ENCODE measurements at regions not wholly inside any gene's neighbourhood (a gene's known extent, or its start where the extent isn't known, plus 50 kb on each side); places are given as distances from the start of the nearest gene placed in this dataset.
"Not testable (repeated sequence)": the region's sequence is repeated elsewhere in the genome, so short reads cannot be mapped to it uniquely, and the experiment has no call there.

- TF ChIP-seq, protein P1, sequence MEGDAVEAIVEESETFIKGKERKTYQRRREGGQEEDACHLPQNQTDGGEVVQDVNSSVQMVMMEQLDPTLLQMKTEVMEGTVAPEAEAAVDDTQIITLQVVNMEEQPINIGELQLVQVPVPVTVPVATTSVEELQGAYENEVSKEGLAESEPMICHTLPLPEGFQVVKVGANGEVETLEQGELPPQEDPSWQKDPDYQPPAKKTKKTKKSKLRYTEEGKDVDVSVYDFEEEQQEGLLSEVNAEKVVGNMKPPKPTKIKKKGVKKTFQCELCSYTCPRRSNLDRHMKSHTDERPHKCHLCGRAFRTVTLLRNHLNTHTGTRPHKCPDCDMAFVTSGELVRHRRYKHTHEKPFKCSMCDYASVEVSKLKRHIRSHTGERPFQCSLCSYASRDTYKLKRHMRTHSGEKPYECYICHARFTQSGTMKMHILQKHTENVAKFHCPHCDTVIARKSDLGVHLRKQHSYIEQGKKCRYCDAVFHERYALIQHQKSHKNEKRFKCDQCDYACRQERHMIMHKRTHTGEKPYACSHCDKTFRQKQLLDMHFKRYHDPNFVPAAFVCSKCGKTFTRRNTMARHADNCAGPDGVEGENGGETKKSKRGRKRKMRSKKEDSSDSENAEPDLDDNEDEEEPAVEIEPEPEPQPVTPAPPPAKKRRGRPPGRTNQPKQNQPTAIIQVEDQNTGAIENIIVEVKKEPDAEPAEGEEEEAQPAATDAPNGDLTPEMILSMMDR (IDR thresholded peaks at IDR 0.05; ENCODE audit: low read depth, low read length): no peak
- no peak overlapping the region for H3K4me3 ChIP-seq (replicated peaks in 1 of 2; ENCODE audit: low read depth in 2 of 2, low read length in 2 of 2)
- DNase-seq (ENCODE audit: low read depth in 2 of 2): no peak
Measured at GRCh38 chr7:4352069-4352468, 330.0 kb upstream of the FOXK1 start.

DNA sequence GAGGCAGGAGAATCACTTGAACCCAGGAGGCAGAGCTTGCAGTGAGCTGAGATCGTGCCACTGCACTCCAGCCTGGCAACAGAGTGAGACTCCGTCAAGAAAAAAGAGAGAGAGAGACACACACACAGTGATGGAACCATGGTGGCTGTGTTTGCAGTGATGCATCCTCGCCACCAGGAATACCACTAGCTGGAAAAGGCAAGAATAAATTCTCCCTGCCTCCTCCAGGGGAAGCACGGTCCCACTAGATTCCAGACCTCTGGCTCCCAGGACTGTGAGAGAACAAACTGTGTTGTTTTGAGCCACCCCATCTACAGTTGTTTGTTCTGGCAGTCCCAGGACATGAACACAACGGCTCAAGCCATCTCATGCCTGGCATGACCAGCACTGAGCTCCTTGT, 320.3 kb upstream of the FOXK1 start:
- TF ChIP-seq, protein P1 (IDR thresholded peaks at IDR 0.05; ENCODE audit: low read depth, low read length): no peak
- no peak overlapping the region for H3K4me3 ChIP-seq (replicated peaks in 1 of 2; ENCODE audit: low read depth in 2 of 2, low read length in 2 of 2)
- DNase-seq (ENCODE audit: low read depth in 2 of 2): no peak

DNA sequence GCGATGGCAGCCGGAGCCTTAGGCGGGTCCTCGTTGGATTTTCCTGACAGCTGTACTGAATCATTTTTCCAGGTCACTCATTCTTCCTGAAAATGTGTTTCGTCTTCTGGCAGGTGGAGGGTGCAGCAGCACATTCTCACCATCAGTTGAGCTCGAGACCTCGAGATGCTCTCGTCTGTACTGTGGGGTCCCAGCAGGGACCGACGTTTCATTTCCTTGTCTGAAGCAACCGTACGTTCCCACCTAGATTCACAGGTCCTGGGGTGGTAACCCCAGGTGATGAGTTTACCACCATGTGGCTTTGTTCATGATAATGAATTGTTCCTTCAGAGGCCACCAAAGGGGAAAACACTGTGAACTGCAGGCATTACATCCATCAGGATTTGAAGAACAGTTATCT, 298.5 kb upstream of the FOXK1 start:
- H3K4me3 ChIP-seq (replicated peaks in 1 of 2; ENCODE audit: low read depth in 2 of 2, low read length in 2 of 2): no peak overlapping the region
- DNase-seq (ENCODE audit: low read depth in 2 of 2): no peak
- TF ChIP-seq, protein P1 (IDR thresholded peaks at IDR 0.05; ENCODE audit: low read depth, low read length): no peak

DNA sequence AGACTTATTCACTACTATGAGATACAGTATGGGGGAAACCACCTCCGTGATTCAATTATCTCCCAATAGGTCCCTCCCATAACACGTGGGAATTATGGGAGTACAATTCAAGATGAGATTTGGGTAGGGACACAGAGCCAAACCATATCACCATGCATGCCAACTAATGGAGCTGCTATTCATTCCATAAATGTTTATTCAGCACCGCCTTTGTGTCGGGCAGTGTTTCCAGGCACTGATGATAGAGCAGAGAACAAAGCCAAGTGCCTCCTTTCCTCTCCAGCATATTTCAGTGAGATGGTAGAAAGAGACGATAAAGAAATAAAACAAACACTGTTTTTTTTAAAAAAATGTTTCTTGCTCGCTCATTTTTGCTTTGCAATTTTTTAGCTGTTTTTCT, 295.9 kb upstream of the FOXK1 start:
- no peak overlapping the region for H3K4me3 ChIP-seq (replicated peaks in 1 of 2; ENCODE audit: low read depth in 2 of 2, low read length in 2 of 2)
- no peak for DNase-seq (ENCODE audit: low read depth in 2 of 2)
- TF ChIP-seq, protein P1 (IDR thresholded peaks at IDR 0.05; ENCODE audit: low read depth, low read length): no peak

DNA sequence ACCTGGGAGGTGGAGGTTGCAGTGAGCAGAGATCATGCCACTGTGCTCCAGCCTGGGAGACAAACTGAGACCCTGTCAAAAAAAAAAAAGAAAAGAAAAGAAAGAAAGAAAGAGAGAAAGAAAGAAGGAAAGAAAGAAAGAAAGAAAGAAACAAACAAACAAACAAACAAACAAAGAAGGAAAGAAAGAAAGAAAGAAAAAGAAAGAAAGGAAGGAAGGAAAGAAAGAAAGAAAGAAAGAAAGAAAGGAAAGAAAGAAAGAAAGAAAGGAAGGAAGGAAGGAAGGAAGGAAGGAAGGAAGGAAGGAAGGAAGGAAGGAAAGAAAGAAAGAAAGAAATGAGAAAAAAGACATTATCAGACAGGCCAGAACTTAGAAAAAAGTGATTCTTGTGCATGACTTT, 291.0 kb upstream of the FOXK1 start:
- not testable (repeated sequence) for DNase-seq (ENCODE audit: low read depth in 2 of 2); H3K4me3 ChIP-seq (replicated peaks in 1 of 2; ENCODE audit: low read depth in 2 of 2, low read length in 2 of 2)

GRCh38 chr7:4394736-4395135, 287.4 kb upstream of the FOXK1 start:
- H3K4me3 ChIP-seq (replicated peaks in 1 of 2; ENCODE audit: low read depth in 2 of 2, low read length in 2 of 2): no peak overlapping the region
- TF ChIP-seq, protein P1 (IDR thresholded peaks at IDR 0.05; ENCODE audit: low read depth, low read length): no peak
- DNase-seq (ENCODE audit: low read depth in 2 of 2): no peak

DNA sequence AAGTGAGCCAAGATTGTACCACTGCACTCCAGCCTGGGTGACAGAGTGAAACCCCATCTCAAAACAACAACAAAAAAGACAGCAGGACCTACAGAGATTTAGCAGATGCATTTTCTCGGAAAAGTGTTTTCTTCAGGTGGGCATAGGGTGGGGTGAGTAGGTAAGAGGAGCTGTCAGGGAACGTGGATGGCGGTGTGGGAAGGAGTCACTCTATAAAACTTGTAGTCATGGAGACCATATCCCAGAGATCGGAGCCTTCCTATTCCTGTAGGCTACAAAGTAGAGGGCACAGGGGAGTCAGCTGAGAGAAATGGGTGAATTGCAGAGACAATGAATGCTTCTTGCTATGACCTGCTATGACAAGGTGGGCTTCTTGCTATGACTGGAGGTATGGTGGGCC, 283.0 kb upstream of the FOXK1 start:
- DNase-seq (ENCODE audit: low read depth in 2 of 2): no peak
- TF ChIP-seq, protein P1 (IDR thresholded peaks at IDR 0.05; ENCODE audit: low read depth, low read length): no peak
- H3K4me3 ChIP-seq (replicated peaks in 1 of 2; ENCODE audit: low read depth in 2 of 2, low read length in 2 of 2): no peak overlapping the region

All from cardiac fibroblast (primary cell).